ENCODE measurements at regions not wholly inside any gene's neighbourhood (a gene's known extent, or its start where the extent isn't known, plus 50 kb on each side); places are given as distances from the start of the nearest gene placed in this dataset.

DNA sequence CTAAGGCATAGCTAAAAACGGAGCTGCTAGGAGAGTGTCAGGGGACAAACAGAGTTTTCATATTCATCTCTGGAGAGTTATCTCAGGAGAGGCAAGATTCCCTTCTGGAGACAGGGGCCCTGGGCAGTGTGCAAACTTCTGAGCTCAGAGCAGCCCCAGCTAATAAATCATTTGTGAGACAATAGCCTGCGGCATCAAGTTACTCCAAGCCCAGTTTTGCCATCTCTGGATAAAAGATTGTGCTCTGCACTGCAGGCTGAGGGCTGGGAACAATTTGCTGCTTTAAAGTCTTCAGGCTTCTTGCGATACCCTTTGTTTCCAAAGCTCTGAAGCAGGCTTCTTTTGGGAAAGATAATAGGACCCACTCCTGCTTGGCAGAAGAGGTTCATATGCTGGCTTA is 164.3 kb upstream of the BRINP1 start:
- DNase-seq (ENCODE audit: insufficient read length, low spot score): no peak
- no peak for FAIRE-seq
- no peak for TF ChIP-seq POU2F2 (IDR thresholded peaks at IDR 0.05; ENCODE audit: low read depth, low read length)
- no peak for TF ChIP-seq TAF1 (IDR thresholded peaks at IDR 0.05; ENCODE audit: low read depth, low read length)

DNA sequence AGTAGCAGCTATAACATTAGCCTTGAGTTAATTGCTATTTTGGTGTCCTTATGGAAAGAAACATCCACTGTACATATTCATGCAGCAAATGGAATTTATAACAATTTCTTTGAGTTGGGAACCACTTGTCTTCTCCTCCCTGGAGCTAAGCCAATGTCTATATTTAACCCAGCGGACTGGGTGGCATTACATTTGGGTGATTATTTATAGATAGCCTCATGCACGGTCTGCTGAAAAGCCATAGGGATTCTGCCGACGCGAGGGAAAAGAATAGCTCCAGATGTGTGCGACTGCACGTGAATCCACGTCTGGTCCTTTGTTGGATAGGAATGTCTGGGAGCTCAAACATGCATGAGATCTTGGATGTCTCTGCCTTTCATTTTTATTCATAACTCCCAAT is 157.5 kb upstream of the BRINP1 start:
- no peak for TF ChIP-seq TAF1 (IDR thresholded peaks at IDR 0.05; ENCODE audit: low read depth, low read length)
- no peak for TF ChIP-seq POU2F2 (IDR thresholded peaks at IDR 0.05; ENCODE audit: low read depth, low read length)
- no peak for TF ChIP-seq PAX5 (IDR thresholded peaks at IDR 0.05; ENCODE audit: insufficient read depth, low read length, severe bottlenecking)
- TF ChIP-seq SPI1 (IDR thresholded peaks at IDR 0.05; ENCODE audit: low read depth, low read length): no peak
- no peak for TF ChIP-seq POLR2A (IDR thresholded peaks at IDR 0.05; ENCODE audit: low read depth, low read length)
- TF ChIP-seq POLR2AphosphoS5 (IDR thresholded peaks at IDR 0.05; ENCODE audit: low read depth, low read length): no peak
- DNase-seq (ENCODE audit: insufficient read length, low spot score) (no peak), FAIRE-seq (no peak)

DNA sequence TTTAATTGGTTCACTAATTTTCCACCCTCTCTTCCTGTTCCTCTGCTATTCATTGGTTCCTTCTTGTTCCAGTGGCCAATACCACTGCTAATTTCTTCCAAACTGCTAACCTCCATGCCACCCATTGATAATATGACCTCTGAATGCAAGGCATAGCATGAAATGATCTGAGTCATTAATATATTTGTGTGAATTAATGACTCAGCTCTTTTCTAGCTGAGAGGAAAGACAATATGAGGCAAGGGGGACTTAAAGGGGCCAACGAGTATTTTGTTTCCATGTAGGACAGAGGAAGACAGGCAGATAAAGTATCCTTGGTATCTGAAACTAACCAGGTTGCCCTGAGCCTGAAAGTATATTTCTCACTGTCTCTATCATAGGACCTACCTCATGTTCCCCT is 154.3 kb upstream of the BRINP1 start:
- DNase-seq (ENCODE audit: insufficient read length, low spot score): no peak
- TF ChIP-seq POLR2A (IDR thresholded peaks at IDR 0.05; ENCODE audit: low read depth, low read length): no peak
- no peak for TF ChIP-seq POU2F2 (IDR thresholded peaks at IDR 0.05; ENCODE audit: low read depth, low read length)
- TF ChIP-seq SPI1 (IDR thresholded peaks at IDR 0.05; ENCODE audit: low read depth, low read length): no peak
- no peak for TF ChIP-seq PAX5 (IDR thresholded peaks at IDR 0.05; ENCODE audit: insufficient read depth, low read length, severe bottlenecking)
- no peak for TF ChIP-seq TAF1 (IDR thresholded peaks at IDR 0.05; ENCODE audit: low read depth, low read length)
- no peak for TF ChIP-seq POLR2AphosphoS5 (IDR thresholded peaks at IDR 0.05; ENCODE audit: low read depth, low read length)
- no peak for FAIRE-seq

DNA sequence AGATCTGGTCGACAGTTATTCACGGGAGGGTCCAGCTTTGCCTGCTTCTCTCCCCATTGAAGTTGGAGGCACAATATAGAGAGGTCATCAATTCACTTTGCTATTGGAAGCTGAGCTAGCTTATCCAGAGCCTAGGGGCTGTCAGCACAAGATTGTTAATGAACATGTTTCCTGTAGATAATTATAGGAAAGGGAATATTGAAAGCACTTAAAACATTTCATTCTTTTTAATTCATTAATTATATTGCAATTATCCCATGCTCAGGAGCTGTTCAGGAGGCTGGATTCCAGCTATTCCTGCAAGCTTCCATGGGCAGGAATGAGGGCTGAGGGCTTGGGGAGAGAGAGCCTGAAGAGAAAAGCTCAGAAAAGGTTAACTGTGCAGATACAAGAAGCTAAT is 153.1 kb upstream of the BRINP1 start:
- TF ChIP-seq PAX5 (IDR thresholded peaks at IDR 0.05; ENCODE audit: insufficient read depth, low read length, severe bottlenecking) (no peak), POLR2A (IDR thresholded peaks at IDR 0.05; ENCODE audit: low read depth, low read length) (no peak), SPI1 (IDR thresholded peaks at IDR 0.05; ENCODE audit: low read depth, low read length) (no peak), POU2F2 (IDR thresholded peaks at IDR 0.05; ENCODE audit: low read depth, low read length) (no peak), TAF1 (IDR thresholded peaks at IDR 0.05; ENCODE audit: low read depth, low read length) (no peak), POLR2AphosphoS5 (IDR thresholded peaks at IDR 0.05; ENCODE audit: low read depth, low read length) (no peak)
- no peak for FAIRE-seq
- no peak for DNase-seq (ENCODE audit: insufficient read length, low spot score)

DNA sequence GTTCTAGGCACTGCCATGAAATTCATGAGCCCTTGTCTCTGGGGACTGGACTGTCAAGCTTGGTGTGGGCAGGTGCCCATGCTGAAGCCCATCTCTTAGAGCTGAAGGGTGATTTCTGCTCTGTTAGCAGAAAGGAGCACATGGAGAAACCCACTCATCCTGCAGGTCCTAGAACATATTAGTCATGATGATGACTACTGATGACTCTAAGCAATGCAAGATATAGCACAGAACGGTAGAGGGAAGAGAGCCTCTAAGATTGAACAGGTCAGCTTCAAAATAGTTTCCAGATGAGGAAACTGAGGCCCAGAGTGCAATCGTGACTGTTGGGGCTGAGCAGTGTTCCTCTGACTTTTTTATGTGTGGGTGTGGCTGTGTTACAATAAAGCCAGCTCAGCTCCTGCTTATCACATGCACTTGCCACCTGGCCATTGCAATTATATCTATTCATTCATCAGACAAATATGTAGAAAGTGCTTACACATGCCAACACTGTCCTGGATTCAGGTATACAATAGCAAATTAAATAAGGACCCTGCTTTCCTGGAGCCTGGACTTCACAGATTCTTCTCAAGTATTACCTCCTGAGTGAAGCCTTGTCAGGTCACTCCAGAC is 140.2 kb upstream of the BRINP1 start:
- no peak for TF ChIP-seq POU2F2 (IDR thresholded peaks at IDR 0.05; ENCODE audit: low read depth, low read length)
- TF ChIP-seq POLR2AphosphoS5 (IDR thresholded peaks at IDR 0.05; ENCODE audit: low read depth, low read length): no peak
- TF ChIP-seq POLR2A (IDR thresholded peaks at IDR 0.05; ENCODE audit: low read depth, low read length): no peak
- TF ChIP-seq TAF1 (IDR thresholded peaks at IDR 0.05; ENCODE audit: low read depth, low read length): no peak
- no peak for TF ChIP-seq SPI1 (IDR thresholded peaks at IDR 0.05; ENCODE audit: low read depth, low read length)
- TF ChIP-seq PAX5 (IDR thresholded peaks at IDR 0.05; ENCODE audit: insufficient read depth, low read length, severe bottlenecking): no peak
- DNase-seq (ENCODE audit: insufficient read length, low spot score): no peak
- no peak for FAIRE-seq

DNA sequence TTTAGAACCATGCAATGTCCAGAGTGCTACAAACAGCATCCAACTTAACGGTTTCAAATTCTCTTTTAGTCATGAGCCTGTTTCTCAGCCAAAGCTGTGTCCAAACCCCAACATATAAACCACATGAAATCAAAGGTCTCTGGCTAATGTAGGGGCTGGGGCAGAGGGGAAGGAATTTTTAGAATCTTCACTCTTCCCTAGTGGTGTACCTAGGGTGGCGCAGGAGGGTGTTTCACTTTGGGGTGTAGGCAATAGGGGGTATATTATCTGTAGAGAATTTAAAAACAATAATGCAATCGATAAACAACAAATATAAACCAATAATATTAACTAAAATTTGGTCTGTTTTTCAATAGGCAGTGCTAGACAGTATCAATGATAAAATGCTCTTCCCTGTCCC is 132.1 kb upstream of the BRINP1 start:
- no peak for TF ChIP-seq POLR2A (IDR thresholded peaks at IDR 0.05; ENCODE audit: low read depth, low read length)
- FAIRE-seq (no peak), DNase-seq (ENCODE audit: insufficient read length, low spot score) (no peak)

DNA sequence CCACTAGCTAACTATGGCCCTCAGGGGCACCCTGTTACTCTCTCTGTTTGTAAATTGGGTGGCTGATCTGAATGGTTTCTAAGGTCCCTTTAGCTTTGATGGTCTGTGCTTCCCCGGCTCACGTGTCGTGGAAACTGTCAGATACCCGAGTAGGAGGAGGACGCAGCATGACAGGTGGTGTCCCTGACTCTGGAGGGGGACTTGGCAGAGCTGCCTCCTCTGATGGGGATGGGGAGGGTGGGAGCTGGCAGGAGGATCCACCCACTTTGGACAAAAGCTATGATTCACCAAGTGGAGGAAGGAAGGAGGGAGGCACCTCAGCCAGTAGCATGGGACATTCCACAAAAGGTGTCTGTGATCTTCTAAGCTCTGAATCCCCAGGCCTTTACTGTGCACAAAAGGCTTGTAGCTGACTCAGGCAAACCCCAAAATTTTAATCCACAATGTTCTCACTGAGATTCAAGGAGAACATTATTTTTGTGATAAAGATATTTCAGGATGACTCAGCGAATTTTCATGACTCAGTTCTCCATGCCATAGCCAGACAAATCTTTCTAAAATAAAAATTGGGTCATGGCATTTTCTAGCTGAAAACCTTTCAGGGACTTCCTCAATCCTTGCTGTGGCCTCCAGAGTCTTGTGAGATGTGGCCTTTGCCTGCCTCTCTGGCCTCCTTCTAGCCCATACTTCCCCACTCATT is 131.0 kb upstream of the BRINP1 start:
- FAIRE-seq (no peak), DNase-seq (ENCODE audit: insufficient read length, low spot score) (no peak)
- TF ChIP-seq POLR2AphosphoS5 (IDR thresholded peaks at IDR 0.05; ENCODE audit: low read depth, low read length) (no peak), POLR2A (IDR thresholded peaks at IDR 0.05; ENCODE audit: low read depth, low read length) (no peak), SPI1 (IDR thresholded peaks at IDR 0.05; ENCODE audit: low read depth, low read length) (no peak), POU2F2 (IDR thresholded peaks at IDR 0.05; ENCODE audit: low read depth, low read length) (no peak)

DNA sequence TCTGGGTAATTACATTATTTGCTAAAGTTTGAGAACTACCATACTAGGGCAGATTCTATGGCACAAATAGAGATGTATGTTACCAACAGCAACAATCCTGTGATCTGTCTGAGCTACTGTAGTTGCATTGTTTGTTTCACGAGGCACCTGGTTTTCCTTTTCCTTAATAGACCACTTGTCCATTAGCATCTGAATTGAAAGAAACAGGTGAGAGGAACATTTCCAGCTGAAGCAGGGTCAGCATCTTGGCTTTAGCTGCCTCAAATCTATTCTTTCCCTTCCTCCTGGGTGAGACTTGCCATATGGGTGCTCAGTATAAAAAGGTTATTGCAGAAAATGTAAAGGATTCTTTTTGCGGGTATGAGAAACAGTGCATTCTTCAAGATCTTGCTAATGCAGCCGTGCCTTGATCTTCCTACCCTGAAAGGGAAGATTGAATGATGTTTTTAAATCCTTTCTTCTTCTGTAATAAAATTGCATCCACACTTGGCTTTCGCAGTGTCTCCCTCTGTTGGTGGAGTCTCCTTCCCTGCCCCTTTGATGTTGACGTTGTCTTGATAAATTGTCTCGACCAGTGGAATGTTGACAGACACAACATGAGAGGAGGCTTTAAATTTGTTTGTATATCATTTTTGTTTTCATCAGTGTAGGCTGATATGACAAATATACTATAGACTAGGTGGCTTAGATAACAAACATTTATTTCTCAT is 118.0 kb upstream of the BRINP1 start:
- DNase-seq (ENCODE audit: insufficient read length, low spot score): no peak
- no peak for FAIRE-seq
- no peak for TF ChIP-seq TAF1 (IDR thresholded peaks at IDR 0.05; ENCODE audit: low read depth, low read length)
- TF ChIP-seq PAX5 (IDR thresholded peaks at IDR 0.05; ENCODE audit: insufficient read depth, low read length, severe bottlenecking): no peak
- no peak for TF ChIP-seq POU2F2 (IDR thresholded peaks at IDR 0.05; ENCODE audit: low read depth, low read length)
- no peak for TF ChIP-seq POLR2A (IDR thresholded peaks at IDR 0.05; ENCODE audit: low read depth, low read length)
- no peak for TF ChIP-seq SPI1 (IDR thresholded peaks at IDR 0.05; ENCODE audit: low read depth, low read length)
- TF ChIP-seq POLR2AphosphoS5 (IDR thresholded peaks at IDR 0.05; ENCODE audit: low read depth, low read length): no peak

DNA sequence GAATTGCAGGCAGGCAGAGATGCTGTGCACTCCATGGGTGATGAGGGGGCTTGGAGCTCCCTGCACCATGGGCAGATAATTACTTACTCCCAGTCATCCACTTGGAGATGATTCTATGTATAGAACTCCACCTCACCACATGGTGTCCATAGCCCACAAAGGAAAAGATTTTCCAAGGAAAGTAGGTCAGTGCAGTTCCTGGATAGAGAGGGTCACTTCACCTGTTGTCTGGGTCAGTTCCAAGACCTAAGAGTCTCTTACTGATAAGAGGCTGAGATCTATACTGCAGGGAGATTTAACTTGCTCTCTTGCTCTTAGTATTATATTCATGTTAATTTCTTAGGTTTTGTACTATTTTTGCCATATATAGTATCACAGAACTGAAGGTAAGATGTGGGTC is 113.9 kb upstream of the BRINP1 start:
- no peak for DNase-seq (ENCODE audit: insufficient read length, low spot score)

DNA sequence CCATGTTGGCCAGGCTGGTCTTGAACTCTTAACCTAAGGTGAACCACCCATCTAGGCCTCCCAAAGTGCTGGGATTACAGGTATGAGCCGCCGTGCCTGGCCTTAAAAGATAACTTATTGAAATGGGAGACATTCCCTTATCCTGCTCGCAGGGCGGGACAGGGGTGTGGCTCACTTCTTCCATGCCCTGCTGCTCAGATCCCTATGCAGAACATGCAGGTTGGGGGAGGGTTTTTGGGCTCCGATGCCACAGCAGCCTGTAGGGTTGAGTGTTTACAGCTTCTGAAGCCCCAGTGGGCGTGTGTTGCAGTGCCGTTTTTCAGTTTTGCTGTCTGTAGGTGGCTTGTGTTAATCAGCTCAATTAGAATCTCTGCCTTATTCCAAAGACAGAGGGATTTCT is 108.0 kb upstream of the BRINP1 start:
- DNase-seq (ENCODE audit: insufficient read length, low spot score): no peak
- TF ChIP-seq POLR2A (IDR thresholded peaks at IDR 0.05; ENCODE audit: low read depth, low read length) (no peak), TAF1 (IDR thresholded peaks at IDR 0.05; ENCODE audit: low read depth, low read length) (no peak), PAX5 (IDR thresholded peaks at IDR 0.05; ENCODE audit: insufficient read depth, low read length, severe bottlenecking) (no peak), POLR2AphosphoS5 (IDR thresholded peaks at IDR 0.05; ENCODE audit: low read depth, low read length) (no peak), SPI1 (IDR thresholded peaks at IDR 0.05; ENCODE audit: low read depth, low read length) (no peak), POU2F2 (IDR thresholded peaks at IDR 0.05; ENCODE audit: low read depth, low read length) (no peak)
- no peak for FAIRE-seq

More for the DNA sequence above, 113.9 kb upstream of the BRINP1 start:
- no peak for FAIRE-seq
- no peak for TF ChIP-seq TAF1 (IDR thresholded peaks at IDR 0.05; ENCODE audit: low read depth, low read length)
- no peak for TF ChIP-seq POU2F2 (IDR thresholded peaks at IDR 0.05; ENCODE audit: low read depth, low read length)
- TF ChIP-seq SPI1 (IDR thresholded peaks at IDR 0.05; ENCODE audit: low read depth, low read length): no peak
- no peak for TF ChIP-seq POLR2AphosphoS5 (IDR thresholded peaks at IDR 0.05; ENCODE audit: low read depth, low read length)
- TF ChIP-seq POLR2A (IDR thresholded peaks at IDR 0.05; ENCODE audit: low read depth, low read length): no peak
- no peak for TF ChIP-seq PAX5 (IDR thresholded peaks at IDR 0.05; ENCODE audit: insufficient read depth, low read length, severe bottlenecking)

Measured in GM12891 (cell line).